Caco-2 (cell line): ENCODE measurements at regions not wholly inside any gene's neighbourhood (a gene's known extent, or its start where the extent isn't known, plus 50 kb on each side); places are given as distances from the start of the nearest gene placed in this dataset.
A peak's percentile ranks its signal among the peaks of the same experiment; 100 is the strongest.

ENCODE experiments used
- BruUV-seq: library from RNA; stranded (reverse); fragments of 400-500 nt; replicated peaks from 2 replicates; lab custom pipeline; 2021; lab: Mats Ljungman, UMichigan
- CTCF ChIA-PET: fragments of 300-600 bp; sonication (Branson Sonifier 250); formaldehyde crosslinking; loops from one replicate; lab custom pipeline; 2022; ENCODE audit warnings: antibody characterized with exemption; lab: Charles Lee
- POLR2A ChIA-PET: fragments of 300-600 bp; sonication (Branson Sonifier 250); formaldehyde crosslinking; loops from one replicate; lab custom pipeline; 2022; ENCODE audit warnings: antibody characterized with exemption; lab: Charles Lee
- DNase-seq, 2 experiments: peaks; one replicate each; pipeline versions ENCODE4 v3.0.0 to v3.0.0-alpha.2; 2020 to 2022
- H3K27me3 ChIP-seq: replicated peaks from 2 replicates; pipeline ENCODE4 v1.6.0; 2011; ENCODE audit warnings: low read length; ENCODE audit not compliant: control insufficient read depth, insufficient read depth
- H3K36me3 ChIP-seq: 2 replicates; pipeline ENCODE4 v1.5.1; 2011; ENCODE audit warnings: low read length; ENCODE audit not compliant: control insufficient read depth, insufficient read depth
- H3K4me1 ChIP-seq: fragments of 250-450 bp; sonication (Bioruptor Pico); 2 replicates; pipeline ENCODE4 v1.5.1; 2020; ENCODE audit warnings: mild to moderate bottlenecking
- H3K4me3 ChIP-seq: 2 replicates; pipeline ENCODE4 v1.5.1; 2011; ENCODE audit warnings: low read depth, mild to moderate bottlenecking, control low read depth, low read length
- H3K9me3 ChIP-seq: fragments of 250-450 bp; sonication (Bioruptor Pico); 2 replicates; pipeline ENCODE4 v1.5.1; 2020; ENCODE audit warnings: mild to moderate bottlenecking, moderate library complexity
- H3K27ac Mint-ChIP-seq: one replicate; pipeline ENCODE4 v1.8.0; 2022; ENCODE audit warnings: mixed read lengths; ENCODE audit not compliant: unreplicated experiment
- H3K27me3 Mint-ChIP-seq: one replicate; pipeline ENCODE4 v1.8.0; 2022; ENCODE audit warnings: mixed read lengths; ENCODE audit not compliant: insufficient read depth, unreplicated experiment
- H3K36me3 Mint-ChIP-seq: one replicate; pipeline ENCODE4 v1.8.0; 2022; ENCODE audit warnings: mild to moderate bottlenecking, mixed read lengths; ENCODE audit not compliant: insufficient read depth, unreplicated experiment
- H3K4me1 Mint-ChIP-seq: one replicate; pipeline ENCODE4 v1.8.0; 2022; ENCODE audit warnings: low read depth, mixed read lengths; ENCODE audit not compliant: unreplicated experiment
- H3K4me3 Mint-ChIP-seq: one replicate; pipeline ENCODE4 v1.8.0; 2022; ENCODE audit warnings: mild to moderate bottlenecking, moderate library complexity, mixed read lengths; ENCODE audit not compliant: unreplicated experiment
- H3K9me3 Mint-ChIP-seq: one replicate; pipeline ENCODE4 v1.8.0; 2022; ENCODE audit warnings: mixed read lengths; ENCODE audit not compliant: unreplicated experiment
- CTCF ChIP-seq, 2 experiments: fragments of 200-600 bp in 1 of 2; IDR thresholded peaks; 1 replicate in 1 of 2; 2 replicates in 1 of 2; pipeline versions ENCODE4 v1.5.1 to v1.8.0; 2011 to 2022; ENCODE audit warnings: antibody characterized with exemption in 1 of 2, control low read depth in 1 of 2, inconsistent platforms in 1 of 2, low read depth in 1 of 2, low read length in 1 of 2, mild to moderate bottlenecking in 1 of 2, moderate library complexity in 1 of 2; ENCODE audit not compliant: insufficient read depth in 1 of 2, severe bottlenecking in 1 of 2, unreplicated experiment in 1 of 2
- intact Hi-C: fragments of 100-400 bp; cut with micrococcal nuclease; formaldehyde crosslinking; loops from one replicate; pipeline ENCODE4 v1.10.0; 2022; ENCODE audit not compliant: unreplicated experiment

DNA sequence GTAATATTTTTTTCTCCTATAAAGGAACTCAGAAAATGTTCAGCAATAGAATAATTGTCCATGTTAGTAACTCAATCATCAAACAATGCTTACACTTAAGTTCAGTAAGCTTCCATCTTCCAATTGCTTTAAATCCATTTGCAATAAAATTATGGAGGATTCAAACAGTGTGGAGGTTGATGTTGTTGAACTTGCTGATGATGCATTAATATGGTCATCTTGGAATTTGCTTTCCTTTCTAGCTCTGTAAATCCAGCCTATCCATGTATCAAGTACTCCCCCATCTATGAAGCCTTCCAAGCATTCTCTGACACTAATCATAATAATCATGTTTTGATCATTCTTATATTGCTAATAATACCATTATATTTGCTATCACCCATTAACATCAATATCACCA is 378.4 kb upstream of the CNTN3 start:
- peaks cover 5% of the 10 kb centered on the region for H3K27me3 Mint-ChIP-seq
- intact Hi-C loops = no loop called here

GRCh38 chr3:75001330-75001729 is 386.9 kb upstream of the CNTN3 start:
- H3K9me3 ChIP-seq = no peaks in the 10 kb centered on the region
- CTCF ChIA-PET = no interaction called here
- H3K4me1 Mint-ChIP-seq = no peaks in the 10 kb centered on the region
- BruUV-seq = no TSS peak
- intact Hi-C loops = loop anchor here (10.0 kb wide), 1 partner anchor 737 kb away; no protein-coding TSS in a partner anchor
- no peak overlapping the region for H3K27ac Mint-ChIP-seq
- no peaks in the 10 kb centered on the region for H3K9me3 Mint-ChIP-seq
- no peaks in the 10 kb centered on the region for H3K4me1 ChIP-seq
- no peak overlapping the region for H3K4me3 ChIP-seq
- no peaks in the 10 kb centered on the region for H3K36me3 ChIP-seq
- no peaks in the 10 kb centered on the region for H3K36me3 Mint-ChIP-seq
- no peaks in the 10 kb centered on the region for H3K27me3 ChIP-seq
- POLR2A ChIA-PET = no interaction called here
- TF ChIP-seq CTCF (IDR thresholded peaks at IDR 0.05; ENCODE audit: insufficient read depth in 1 of 2, low read depth in 1 of 2, low read length in 1 of 2, severe bottlenecking in 1 of 2, unreplicated experiment in 1 of 2) = peak in 1 of 2 experiments; percentile 14
- no peaks in the 10 kb centered on the region for H3K27me3 Mint-ChIP-seq
- H3K4me3 Mint-ChIP-seq = no peak overlapping the region
- DNase-seq = no peak

More for the DNA sequence above, 378.4 kb upstream of the CNTN3 start:
- no TSS peak for BruUV-seq
- Histone ChIP-seq H3K4me1 (no peaks in the 10 kb centered on the region), H3K27me3 (no peaks in the 10 kb centered on the region), H3K9me3 (no peaks in the 10 kb centered on the region), H3K4me3 (no peak overlapping the region), H3K36me3 (no peaks in the 10 kb centered on the region)
- ChIA-PET CTCF (no interaction called here), POLR2A (no interaction called here)
- Mint-ChIP-seq H3K4me3 (no peak overlapping the region), H3K36me3 (no peaks in the 10 kb centered on the region), H3K27ac (no peak overlapping the region), H3K9me3 (no peaks in the 10 kb centered on the region), H3K4me1 (no peaks in the 10 kb centered on the region)
- TF ChIP-seq CTCF (IDR thresholded peaks at IDR 0.05; ENCODE audit: insufficient read depth in 1 of 2, low read depth in 1 of 2, low read length in 1 of 2, severe bottlenecking in 1 of 2, unreplicated experiment in 1 of 2) = no peak
- no peak for DNase-seq

GRCh38 chr3:75012791-75013331 is 398.4 kb upstream of the CNTN3 start:
- DNase-seq = no peak
- no peaks in the 10 kb centered on the region for H3K27me3 Mint-ChIP-seq
- H3K4me3 Mint-ChIP-seq = no peak overlapping the region
- no peaks in the 10 kb centered on the region for H3K27me3 ChIP-seq
- H3K36me3 ChIP-seq = no peaks in the 10 kb centered on the region
- no peaks in the 10 kb centered on the region for H3K4me1 Mint-ChIP-seq
- no peaks in the 10 kb centered on the region for H3K4me1 ChIP-seq
- POLR2A ChIA-PET = no interaction called here
- H3K36me3 Mint-ChIP-seq = no peaks in the 10 kb centered on the region
- H3K9me3 ChIP-seq = no peaks in the 10 kb centered on the region
- no peak overlapping the region for H3K4me3 ChIP-seq
- intact Hi-C loops = no loop called here
- H3K27ac Mint-ChIP-seq = no peak overlapping the region
- CTCF ChIA-PET = no interaction called here
- no peaks in the 10 kb centered on the region for H3K9me3 Mint-ChIP-seq
- no peak for TF ChIP-seq CTCF (IDR thresholded peaks at IDR 0.05; ENCODE audit: insufficient read depth in 1 of 2, low read depth in 1 of 2, low read length in 1 of 2, severe bottlenecking in 1 of 2, unreplicated experiment in 1 of 2)
- no TSS peak for BruUV-seq
